HepG2 (cell line): ENCODE measurements at regions not wholly inside any gene's neighbourhood (a gene's known extent, or its start where the extent isn't known, plus 50 kb on each side); places are given as distances from the start of the nearest gene placed in this dataset.

Experiments
- CEBPB ChIP-seq: IDR thresholded peaks from 2 replicates; pipeline ENCODE4 v1.6.1; 2011; ENCODE audit warnings: low read depth, low read length, improper control_type of control experiment, borderline replicate concordance
- EZH2 ChIP-seq: conservative IDR thresholded peaks from 2 replicates; pipeline ENCODE4 v1.6.1; 2012; ENCODE audit warnings: mild to moderate bottlenecking, low read depth, low read length, moderate library complexity
- ZFP41 ChIP-seq: sonication (generic); formaldehyde crosslinking; IDR thresholded peaks from 2 replicates; pipeline ENCODE4 v1.4.0; 2020; ENCODE audit warnings: mild to moderate bottlenecking, missing genetic modification reagents, borderline replicate concordance
- TF ChIP-seq, protein P1 (sequence below): sonication (generic); formaldehyde crosslinking; IDR thresholded peaks from 2 replicates; pipeline ENCODE4 v1.8.0; 2022; ENCODE audit warnings: mild to moderate bottlenecking, missing genetic modification reagents
- TF ChIP-seq, protein P2 (sequence below): sonication (generic); formaldehyde crosslinking; IDR thresholded peaks from 2 replicates; pipeline ENCODE4 v1.5.0; 2020; ENCODE audit warnings: mild to moderate bottlenecking, missing genetic modification reagents, moderate library complexity

DNA sequence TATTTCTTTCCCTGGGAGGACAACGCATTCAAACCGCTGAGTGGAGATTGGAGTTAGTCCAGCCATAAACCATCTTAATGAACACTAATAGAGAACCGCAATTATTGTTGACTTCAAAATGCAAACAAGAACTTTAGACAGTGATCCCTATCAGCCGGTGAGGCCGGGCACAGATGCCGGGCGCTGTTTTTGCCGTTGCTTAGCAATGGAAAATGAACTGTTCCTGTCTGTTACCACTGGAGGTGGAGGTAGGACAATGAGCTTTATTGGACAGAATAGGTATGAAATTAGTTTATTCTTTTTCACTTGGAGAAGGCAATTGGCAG lies 216.8 kb downstream of the TTC8 start:
- TF ChIP-seq EZH2 (no peak), CEBPB (no peak), ZFP41 (CRISPR knock-in tag) (no peak)
- TF ChIP-seq, protein P1, sequence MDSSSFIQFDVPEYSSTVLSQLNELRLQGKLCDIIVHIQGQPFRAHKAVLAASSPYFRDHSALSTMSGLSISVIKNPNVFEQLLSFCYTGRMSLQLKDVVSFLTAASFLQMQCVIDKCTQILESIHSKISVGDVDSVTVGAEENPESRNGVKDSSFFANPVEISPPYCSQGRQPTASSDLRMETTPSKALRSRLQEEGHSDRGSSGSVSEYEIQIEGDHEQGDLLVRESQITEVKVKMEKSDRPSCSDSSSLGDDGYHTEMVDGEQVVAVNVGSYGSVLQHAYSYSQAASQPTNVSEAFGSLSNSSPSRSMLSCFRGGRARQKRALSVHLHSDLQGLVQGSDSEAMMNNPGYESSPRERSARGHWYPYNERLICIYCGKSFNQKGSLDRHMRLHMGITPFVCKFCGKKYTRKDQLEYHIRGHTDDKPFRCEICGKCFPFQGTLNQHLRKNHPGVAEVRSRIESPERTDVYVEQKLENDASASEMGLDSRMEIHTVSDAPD (CRISPR knock-in tag): no peak
- TF ChIP-seq, protein P2, sequence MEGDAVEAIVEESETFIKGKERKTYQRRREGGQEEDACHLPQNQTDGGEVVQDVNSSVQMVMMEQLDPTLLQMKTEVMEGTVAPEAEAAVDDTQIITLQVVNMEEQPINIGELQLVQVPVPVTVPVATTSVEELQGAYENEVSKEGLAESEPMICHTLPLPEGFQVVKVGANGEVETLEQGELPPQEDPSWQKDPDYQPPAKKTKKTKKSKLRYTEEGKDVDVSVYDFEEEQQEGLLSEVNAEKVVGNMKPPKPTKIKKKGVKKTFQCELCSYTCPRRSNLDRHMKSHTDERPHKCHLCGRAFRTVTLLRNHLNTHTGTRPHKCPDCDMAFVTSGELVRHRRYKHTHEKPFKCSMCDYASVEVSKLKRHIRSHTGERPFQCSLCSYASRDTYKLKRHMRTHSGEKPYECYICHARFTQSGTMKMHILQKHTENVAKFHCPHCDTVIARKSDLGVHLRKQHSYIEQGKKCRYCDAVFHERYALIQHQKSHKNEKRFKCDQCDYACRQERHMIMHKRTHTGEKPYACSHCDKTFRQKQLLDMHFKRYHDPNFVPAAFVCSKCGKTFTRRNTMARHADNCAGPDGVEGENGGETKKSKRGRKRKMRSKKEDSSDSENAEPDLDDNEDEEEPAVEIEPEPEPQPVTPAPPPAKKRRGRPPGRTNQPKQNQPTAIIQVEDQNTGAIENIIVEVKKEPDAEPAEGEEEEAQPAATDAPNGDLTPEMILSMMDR: no peak; the same call in 1 of the 2 replicates
